HG02610 (cell line): ENCODE measurements at regions not wholly inside any gene's neighbourhood (a gene's known extent, or its start where the extent isn't known, plus 50 kb on each side); places are given as distances from the start of the nearest gene placed in this dataset.

Source experiments
- ATAC-seq: cut with Tn5 transposase; IDR thresholded peaks from one replicate; pipeline ENCODE4 v1.9.1; 2021; ENCODE audit warnings: mild to moderate bottlenecking, moderate library complexity; ENCODE audit not compliant: unreplicated experiment

- ATAC-seq: no peak
Measured at GRCh38 chr2:186433777-186434432, 52.2 kb upstream of the ZC3H15 start.
